OCI-M2 (cell line): ENCODE measurements at regions not wholly inside any gene's neighbourhood (a gene's known extent, or its start where the extent isn't known, plus 50 kb on each side); places are given as distances from the start of the nearest gene placed in this dataset.
"Not testable (repeated sequence)": the region's sequence is repeated elsewhere in the genome, so short reads cannot be mapped to it uniquely, and the experiment has no call there.

ENCODE experiments used
- DNase-seq: peaks from one replicate; lab custom pipeline; 2025; ENCODE audit not compliant: unreplicated experiment; lab: John Stamatoyannopoulos, UW

DNA sequence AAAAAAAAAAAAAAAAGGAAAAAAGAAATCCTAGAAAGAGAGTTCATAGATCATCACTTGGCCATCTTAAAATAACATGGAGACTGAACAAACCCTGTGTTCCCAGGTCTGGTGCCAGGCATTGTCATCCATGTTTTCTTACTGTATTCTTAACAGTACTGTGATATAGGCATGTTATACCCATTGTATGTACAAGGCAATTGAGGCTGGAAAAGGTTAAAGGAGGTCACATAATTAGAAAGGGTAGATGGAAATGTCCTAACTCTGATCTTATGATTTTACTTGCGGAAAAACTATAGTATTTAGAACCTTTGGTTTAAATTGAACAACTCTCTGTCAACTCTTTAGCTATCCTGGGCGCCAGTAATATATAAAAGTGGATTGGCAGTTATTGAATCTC is 478.2 kb upstream of the RGS6 start:
- DNase-seq: no peak

DNA sequence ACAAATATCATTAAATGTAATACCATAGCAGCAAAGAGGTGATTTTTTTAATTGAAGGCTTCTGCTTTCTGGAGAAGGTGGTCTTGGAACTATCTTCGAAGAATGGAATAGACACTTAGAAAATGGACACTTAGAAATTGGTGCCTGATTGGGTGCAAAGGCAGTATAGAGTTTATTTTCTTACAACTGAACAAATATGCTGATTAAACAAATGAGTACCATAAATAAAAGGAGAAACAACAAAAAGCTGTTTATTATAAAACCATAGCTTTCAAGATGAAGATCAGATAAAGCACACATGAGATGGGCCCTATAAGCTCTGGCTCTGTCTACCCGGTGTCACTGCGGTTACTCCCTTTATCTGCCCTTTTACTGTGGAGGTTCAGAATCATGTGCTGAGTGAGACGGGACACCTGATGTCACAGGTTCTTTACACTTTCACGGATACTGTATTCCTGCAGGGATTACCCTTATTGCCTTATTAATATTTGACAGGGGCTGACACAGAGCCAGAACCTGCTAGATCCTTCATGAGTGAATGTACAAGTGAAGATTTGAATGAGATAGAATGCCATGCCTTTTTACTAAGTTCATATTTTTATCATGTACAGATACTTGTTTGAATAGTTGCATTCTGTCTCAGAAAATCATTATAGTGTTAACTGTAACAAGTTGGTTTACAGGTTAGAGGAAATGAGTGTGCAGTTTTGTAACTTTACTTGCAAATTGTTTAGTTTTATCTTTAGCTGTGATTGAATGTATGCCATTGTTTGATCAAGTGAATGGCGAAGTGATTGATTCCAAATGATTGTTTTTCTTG is 477.5 kb upstream of the RGS6 start:
- no peak for DNase-seq

DNA sequence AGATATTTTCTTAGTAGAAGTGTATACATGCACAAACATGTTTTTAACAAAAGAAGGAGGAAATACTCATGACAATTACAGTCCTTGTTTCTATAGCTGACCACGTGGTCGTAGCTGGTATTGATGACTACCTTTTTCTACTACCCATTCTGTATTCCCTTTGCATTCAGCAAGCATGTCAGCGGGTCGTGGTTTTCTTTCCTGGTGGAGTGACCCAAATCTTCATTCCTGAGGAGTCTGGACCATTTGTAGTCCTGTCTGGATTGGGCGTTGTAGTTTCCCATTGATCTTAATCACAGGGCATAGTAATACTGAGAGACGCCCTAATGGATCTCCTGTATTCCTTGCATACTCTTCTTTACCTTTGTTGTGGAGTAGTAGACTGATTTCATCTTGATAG is 472.1 kb upstream of the RGS6 start:
- DNase-seq: no peak

DNA sequence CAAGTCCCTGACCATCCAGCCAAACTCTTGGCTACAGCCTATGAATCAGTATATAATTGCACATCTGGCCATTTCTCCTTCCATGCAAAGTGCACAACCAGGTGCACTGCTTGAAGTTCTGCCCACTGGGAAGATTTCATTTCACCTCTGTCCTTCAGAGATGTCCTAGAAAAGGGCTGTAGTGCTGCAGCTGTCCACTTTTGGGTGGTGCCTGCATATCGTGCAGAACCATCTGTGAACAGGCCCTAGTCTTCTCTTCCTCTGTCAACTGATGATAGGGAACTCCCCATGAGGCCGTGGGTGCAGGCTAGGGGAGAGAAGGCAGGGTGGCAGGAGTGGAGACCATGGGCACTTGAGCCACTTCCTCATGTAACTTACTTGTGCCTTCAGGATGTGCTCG is 470.6 kb upstream of the RGS6 start:
- DNase-seq: not testable (repeated sequence)

DNA sequence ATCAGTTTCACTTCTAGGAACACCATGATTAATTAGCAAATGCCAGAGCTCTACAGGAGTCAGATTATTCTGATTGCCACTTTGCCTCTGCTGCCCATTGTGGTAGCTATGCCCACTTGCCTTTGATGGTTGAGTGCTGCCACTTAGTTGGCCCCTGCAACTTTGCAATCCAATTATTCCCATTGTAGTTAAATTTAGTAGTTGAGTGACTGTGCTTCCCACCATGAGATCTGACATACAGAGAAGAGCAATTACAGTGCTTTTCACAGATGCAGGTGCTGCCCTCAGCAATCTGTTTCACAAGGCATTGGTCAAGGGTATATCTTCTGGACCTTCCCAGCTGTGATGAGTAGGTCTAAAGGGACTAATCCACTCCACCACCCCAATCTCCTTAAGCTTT is 468.4 kb upstream of the RGS6 start:
- no peak for DNase-seq

DNA sequence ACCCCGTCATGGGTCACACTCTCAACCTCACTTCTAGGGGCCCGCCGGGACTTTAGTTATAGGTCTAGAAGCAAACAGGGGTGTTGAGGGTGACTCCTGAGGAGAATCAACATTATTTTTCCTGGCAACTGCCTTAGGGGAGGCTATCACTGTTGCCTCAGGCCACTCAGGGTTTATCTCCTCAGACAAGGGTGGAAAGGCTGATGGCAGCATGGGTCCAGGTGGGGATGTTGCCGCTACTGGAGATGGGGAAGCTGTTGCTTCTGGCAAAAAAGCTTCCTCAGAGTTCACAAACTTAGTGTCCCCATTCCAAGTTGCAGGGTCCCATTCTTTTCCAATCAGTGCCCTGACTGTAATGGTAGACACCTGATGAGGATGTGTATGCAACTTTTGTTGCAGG is 467.4 kb upstream of the RGS6 start:
- DNase-seq: no peak

DNA sequence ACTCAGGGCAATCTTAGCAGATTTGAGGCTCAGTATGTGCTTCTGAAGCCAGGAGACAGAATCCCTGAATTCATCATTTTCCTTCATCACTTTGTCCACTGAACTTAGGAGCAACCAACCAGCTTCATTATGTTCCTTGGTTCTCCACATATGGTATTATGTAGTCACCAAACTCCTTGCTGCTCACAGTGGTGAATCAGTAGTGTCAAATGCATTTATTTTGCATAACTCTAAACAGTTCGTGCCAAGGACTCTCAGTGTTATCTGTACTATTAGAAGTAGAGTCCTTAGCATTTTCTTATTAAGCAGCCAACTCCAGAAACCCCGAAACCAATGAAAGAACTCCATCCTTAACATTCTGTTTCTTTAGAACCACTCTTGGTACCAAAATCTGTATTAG is 466.9 kb upstream of the RGS6 start:
- no peak for DNase-seq

DNA sequence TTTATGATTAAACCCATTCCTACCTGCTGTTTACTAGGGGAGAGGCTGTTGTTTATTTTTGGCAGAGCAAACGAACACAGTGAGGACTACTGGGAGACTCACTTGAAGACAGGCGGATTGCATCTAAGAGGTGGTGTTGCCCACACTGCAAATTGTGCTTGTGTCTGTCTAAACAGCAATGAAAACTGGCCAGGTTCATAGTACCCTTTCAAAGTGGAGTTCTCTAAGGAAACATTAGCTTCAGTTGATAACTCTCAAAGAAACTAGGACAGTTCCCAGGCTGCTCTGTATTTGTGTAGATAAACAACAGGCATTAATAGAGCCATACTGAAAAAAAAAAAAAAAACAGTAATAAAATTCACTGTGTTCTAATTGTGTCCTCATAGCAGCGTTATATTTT is 466.0 kb upstream of the RGS6 start:
- no peak for DNase-seq

DNA sequence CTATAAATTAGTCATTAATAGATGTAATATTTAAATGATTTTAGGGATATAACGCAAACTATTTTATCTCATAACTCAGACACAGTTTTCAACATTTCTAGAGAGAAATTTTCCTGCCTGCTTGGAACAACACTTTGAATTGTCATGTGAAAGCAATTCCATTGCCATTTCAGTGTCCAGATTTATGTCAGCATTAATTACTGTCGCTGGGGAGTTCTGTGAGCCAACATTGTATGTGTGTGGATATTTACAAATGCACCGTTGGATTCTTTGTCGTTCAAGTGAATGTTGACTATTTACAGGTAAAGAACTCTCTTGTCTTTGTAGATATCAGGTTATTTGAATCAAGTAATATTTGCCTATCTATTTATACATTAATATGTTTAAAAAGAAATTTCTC is 465.3 kb upstream of the RGS6 start:
- DNase-seq: no peak

DNA sequence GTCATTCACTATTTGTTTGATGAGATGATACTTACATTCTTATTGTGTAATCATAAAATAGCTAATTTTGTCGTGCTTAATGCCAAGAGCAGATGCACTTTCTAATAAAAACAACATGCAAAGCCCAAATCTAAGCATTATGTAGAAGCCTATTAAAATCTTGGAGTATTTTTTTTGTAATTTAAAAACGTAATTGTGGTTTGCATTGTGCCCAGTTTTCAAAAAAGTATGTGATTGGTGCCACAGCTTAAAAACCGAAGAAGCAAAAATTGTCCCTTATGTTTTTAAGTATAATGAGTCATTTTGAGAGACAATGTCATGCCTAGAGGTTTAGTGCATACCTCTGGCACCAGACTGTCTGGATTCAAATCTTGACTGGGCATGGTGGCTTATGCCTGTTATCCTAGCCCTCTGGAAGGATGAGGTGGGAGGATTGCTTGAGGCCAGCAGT is 464.8 kb upstream of the RGS6 start:
- DNase-seq: no peak

DNA sequence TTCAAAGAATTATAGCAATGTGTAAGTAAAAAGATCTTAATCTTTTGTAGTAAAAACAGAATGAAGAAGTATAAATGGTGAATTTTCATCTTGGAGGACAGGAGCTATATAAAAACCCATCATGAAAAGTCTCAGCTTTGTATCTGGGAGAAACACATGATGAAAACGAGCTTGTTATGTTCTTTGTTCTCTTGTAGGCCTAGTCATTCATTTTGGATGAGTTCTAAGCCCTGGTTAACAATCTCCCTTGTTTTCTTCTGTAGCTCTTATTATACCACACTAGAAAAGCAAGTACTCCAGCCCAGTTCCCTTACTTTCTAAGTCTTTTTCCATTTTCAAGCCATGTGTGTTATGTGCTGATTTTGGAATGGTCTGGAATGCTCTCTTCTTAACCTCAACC is 463.5 kb upstream of the RGS6 start:
- no peak for DNase-seq

DNA sequence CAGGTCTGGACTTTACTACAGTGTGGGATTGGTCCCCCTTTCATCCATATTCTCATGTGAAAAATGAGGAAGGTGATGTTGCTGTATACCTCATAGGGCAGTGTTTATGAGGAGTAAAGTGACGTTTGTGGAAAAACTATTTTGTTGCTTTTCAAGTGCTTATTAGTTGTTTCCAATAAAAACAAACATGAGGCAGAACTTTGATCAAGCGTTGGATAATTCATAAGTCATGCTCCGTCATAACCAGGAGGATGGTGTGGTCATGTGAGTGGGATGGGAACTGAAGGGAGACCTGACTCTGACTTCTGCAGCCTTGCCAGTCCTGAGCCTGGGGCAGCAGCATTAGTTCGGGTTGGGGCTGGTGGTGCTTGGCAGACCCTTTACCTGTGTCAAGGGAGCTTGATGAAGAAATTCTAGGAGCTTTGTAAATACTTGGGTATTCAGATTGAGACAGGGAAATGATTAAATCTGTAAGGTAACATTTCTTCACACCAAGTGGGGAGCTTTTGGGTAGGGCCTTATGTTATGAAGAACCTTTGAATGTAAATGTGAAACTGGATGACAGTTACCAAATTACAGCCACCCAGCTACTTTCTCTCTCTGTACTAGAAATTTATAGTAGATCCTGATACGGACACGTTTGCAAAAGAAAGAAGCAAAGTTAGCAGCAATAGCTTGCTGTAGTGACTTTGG is 462.4 kb upstream of the RGS6 start:
- no peak for DNase-seq

DNA sequence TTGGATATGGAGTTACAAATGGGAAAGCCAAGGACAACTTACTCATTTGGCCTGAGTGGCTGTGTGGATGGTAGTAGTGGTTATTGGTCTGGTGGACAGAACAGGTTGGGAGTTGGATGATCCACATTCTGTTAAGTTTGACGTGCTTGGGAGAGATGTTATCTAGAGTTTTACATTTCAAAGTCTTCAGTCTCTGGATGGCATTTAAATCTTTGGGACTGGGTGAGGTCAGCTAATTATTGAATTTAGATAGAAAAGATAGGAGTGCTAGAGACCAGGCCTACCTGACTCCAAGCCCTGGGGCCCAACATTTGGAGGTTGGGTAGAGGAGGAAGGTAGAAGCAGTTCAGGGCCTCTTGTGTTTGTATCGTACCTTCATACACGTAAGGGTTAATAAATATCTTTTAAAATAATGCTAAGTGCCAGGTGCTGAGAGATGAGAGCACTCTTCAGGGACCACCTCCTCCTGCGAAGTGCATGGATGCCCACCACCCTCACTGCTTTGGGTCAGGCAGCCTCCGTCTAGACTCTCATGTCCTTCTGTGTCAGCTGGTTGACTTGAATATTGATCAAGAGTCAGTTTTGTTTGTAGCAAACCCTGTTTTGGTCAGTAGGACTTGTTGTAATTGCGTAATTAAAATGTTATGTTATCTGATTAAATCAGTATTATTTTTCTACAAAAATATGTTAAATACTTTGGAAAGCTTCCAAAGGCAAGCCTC is 460.4 kb upstream of the RGS6 start:
- DNase-seq: no peak

DNA sequence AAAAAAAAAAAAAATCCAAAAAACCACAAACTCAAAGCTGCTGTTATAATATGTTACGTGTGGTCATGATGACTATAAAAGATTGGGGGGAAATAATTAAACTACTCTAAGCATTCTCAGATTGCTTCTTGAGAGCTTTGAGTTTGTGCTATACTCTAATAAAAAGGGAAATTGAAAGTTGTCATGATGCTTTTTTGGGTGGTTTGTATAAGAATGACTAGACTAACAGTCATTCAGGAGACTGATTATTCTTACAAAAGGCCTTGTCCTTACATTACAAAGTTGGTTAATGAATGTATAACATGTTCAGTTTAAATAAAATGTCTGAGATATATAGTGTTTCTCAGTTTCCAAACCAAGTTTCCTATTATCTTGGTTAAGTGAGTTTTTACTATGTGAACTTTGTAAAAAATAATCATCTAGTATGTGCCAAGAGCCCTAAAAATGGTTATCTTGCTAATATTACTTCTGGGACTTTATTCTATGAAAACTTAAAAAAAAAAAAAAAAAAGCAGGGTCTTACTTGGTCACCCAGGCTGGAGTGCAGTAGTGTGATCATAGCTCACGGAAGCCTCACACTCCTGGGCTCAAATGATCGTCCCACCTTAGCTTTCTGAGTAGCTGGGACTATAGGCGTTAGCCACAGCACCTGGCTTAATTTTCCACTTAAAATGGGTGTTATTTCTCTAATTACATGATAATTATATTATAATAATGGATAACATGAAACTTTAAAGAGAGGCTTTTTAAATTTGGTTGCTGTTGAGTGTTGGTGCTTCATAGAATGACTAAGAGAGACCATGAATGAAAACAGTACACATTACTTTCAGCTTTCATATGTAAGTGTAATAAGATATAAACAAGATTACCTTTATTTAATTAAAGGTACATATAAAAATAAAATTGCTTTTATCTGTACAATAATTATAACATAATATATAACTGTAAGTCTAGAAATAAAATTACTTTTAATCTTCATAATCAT is 459.6 kb upstream of the RGS6 start:
- no peak for DNase-seq

DNA sequence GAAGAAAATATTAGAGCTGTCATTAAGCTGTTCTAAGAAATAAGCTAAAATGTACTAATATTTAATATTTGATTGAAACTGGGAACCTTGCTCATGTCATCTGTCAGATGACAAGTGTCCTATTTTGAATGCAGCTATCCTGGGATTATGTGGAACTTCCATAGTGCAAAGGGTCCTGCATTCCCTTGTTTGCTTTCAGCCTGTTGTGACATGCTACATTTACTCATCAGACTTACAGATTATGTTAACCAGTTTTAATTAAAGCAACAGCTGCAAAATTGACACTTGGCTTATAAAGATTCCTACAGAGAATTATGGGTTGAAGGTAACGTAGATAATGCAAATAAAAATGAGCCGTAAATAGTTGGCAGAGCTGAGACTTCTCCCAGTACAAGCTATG is 458.4 kb upstream of the RGS6 start:
- DNase-seq: no peak

DNA sequence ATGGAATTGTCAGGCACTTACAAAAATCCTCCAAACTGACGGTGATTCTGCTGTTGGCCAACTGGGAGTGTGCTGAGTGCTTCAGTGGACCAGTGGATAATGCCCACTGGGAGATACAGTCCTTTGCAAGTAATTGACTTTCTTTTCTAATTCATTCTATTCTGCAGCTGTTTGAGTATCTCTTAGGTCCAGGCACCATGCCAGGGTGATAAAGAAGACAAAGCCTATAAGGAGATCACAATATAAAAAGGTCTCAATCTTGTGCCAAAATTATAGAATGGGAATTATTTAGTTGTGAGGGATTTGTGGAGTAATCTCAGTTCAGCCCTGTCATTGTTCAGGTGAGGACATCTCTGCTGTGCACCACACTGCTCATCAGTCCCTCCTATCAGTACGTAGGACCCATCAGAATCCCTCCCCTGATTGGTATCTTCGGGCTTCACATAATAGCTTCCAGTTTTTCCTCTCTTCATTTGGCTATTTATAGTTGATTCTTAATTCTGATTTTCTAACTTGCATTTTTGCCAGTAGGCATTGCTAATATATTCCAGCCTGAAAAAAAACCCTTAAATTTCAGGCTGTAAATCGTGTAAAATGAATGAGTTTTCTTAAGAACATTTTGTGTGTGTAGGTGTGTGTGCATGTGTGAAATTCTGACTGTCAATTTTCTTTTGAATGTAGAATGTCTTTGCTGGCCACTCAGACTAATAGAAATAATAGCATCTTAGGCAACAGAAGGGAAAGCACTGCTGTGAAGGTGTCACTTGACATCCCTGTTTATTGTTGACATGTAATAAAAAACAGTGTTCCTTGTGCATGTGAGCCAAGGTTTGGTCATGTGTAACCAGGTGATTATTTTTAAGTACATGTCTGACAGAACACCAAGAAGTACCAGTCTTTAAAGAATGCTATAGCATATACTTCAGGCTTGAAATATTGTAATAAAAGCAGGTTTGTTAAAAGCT is 457.6 kb upstream of the RGS6 start:
- DNase-seq: no peak

DNA sequence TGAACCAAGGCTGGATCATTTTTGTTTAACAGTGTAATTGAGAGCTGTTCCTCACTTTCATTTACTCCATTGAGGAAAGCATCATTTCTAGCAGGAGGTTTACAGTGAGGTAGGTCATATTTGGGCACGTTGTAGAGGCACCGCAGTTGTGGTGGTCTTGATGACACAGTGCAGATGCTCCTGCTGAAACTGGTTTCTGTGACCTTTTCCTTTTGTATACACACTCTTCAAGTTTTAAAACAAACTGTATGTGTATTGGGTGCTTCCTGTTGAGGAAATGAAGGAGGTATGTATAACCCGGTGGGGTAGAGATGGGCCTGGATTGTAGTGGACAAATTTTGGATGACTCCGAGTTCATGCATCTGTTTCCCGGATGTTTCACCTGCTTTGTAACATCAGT is 456.3 kb upstream of the RGS6 start:
- no peak for DNase-seq

DNA sequence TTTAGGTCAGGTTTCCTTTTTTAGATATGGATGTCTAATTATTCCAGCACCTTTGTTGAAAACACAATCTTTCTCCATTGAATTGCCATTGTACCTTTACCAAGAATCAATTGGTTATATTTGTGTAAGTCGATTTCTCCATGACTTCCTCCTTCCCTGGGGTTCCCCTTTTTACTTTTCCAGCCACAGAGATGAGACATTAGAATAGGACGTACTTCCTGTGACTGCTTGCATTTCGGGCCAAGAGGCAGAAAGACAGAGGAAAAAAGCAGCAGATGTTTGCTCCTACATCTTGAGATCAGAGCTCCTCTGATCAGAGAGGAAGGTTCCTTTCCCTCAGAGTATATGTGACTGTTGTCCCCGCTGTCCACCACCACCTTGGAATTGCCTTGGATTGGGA is 453.7 kb upstream of the RGS6 start:
- DNase-seq: no peak

DNA sequence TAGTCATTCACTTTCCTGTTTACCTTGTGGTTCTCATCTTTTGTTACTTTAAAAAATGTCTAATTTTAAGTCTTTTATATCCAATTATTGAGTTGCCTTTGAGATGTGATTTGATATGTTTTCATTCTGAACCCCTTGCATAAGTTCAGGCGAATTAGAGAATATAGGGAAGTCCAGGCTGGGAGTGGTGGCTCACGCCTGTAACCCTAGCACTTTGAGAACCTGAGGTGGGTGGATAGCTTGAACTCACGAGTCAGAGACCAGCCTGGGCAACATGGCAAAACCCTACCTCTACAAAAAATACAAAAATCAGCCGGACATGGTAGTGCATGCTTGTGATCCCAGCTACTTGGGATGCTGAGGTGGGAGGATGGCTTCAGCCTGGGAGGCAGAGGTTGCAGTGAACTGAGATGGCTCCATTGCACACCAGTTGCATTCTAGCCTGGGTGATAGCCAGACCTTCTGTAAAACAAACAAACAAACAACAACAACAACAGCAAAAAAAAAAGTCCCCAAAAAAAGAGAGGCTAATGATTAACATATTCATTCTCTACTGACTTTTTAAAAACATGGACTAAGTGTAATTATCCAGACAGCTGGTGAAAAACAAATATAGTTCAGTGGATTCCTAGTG is 451.1 kb upstream of the RGS6 start:
- no peak for DNase-seq
